ENCODE measurements at regions not wholly inside any gene's neighbourhood (a gene's known extent, or its start where the extent isn't known, plus 50 kb on each side); places are given as distances from the start of the nearest gene placed in this dataset.

DNA sequence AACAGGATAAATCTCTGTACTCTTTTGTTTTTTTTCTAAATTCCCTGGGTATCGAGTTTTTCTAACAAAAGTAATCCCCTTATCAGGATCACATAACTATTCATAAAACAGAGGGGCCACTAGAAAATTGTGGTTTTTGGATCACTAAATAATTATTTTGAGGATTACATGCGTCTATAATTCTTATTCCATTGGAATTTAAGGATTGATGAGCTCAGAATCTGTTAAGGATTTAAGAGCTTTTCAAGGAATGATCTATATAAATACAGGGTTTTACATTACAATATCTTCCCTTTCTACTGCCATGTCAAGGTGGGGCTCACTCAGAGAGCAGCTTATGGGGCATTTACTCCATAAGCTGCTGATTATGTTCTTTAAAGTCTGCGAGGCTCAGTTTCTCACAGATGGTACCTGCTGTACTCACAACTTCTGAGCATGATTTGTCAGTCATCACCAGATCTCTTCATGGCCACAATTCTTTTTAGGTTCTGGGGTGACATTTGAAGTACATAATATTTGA is 449.8 kb downstream of the PCDH17 start:
- RAD21 ChIA-PET (ENCODE audit: unreplicated experiment) = no interaction called here
- ATAC-seq = no peak

DNA sequence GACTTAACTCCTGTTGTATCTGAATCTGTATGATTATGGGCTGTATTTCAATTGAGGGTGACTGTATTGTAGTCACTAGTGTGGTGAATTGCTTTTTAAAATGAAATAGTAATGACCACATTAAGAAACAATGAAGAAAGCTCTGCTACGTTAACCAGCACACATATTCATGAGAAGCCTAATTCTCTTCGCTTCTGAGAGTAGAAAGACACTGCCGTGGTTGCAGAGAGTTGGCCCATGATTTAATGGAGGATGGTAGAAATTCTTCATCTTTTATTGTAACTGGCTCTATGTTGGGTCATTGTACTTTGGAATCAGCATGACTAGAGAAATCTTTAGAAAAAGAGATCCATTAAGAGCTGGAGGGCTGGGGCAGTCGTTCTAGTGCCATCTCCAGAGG is 451.5 kb downstream of the PCDH17 start:
- SMC1A ChIA-PET (ENCODE audit: uncharacterized antibody, unreplicated experiment) = interaction anchor here (1.2 kb wide), 1 partner anchor 11 kb away, joined by 3 read pairs; no protein-coding TSS in a partner anchor
- 5% methylated on average over 4 of the region's 4 CpGs for WGBS (ENCODE audit: insufficient coverage, insufficient replicate concordance, low lambda C conversion rate, missing lambda C conversion rate)
- TF ChIP-seq CBFB (IDR thresholded peaks at IDR 0.05; ENCODE audit: low read depth) = no peak
- no peak for TF ChIP-seq KLF5 (IDR thresholded peaks at IDR 0.05; ENCODE audit: partially characterized antibody)
- no peak for TF ChIP-seq CBX3 (IDR thresholded peaks at IDR 0.05; ENCODE audit: borderline replicate concordance, low read depth)
- intact Hi-C loops (cut with micrococcal nuclease; ENCODE audit: unreplicated experiment) (no loop called here), in situ Hi-C loops (cut with MboI) (no loop called here)
- ATAC-seq (no peak), FAIRE-seq (no peak), DNase-seq (ENCODE audit: low read depth, low spot score) (no peak)
- CTCF ChIA-PET = no interaction called here
- H3K4me3 ChIP-seq = no peak overlapping the region
- H3K27me3 ChIP-seq (replicated peaks in 1 of 2; ENCODE audit: control insufficient read depth in 2 of 2, insufficient read depth in 2 of 2, low read length in 1 of 2) = no peaks in the 10 kb centered on the region
- H3K27ac ChIP-seq (ENCODE audit: control insufficient read depth, insufficient read depth) = no peak overlapping the region
- no peak overlapping the region for H2AFZ ChIP-seq (ENCODE audit: control insufficient read depth, low read depth, low read length)
- POLR2A ChIA-PET = no interaction called here
- H3K79me2 ChIP-seq (ENCODE audit: control insufficient read depth, insufficient read depth, low read length) = no peaks in the 10 kb centered on the region
- RAD21 ChIA-PET (ENCODE audit: unreplicated experiment) = no interaction called here
- H4K20me1 ChIP-seq (ENCODE audit: control insufficient read depth, insufficient read depth) = no peaks in the 10 kb centered on the region
- H3K4me1 ChIP-seq (ENCODE audit: control insufficient read depth, insufficient read depth, low read length) = no peaks in the 10 kb centered on the region
- BruUV-seq (replicated peaks) = no TSS peak
- no peaks in the 10 kb centered on the region for H3K9me3 ChIP-seq (replicated peaks; ENCODE audit: control insufficient read depth, insufficient read depth, low read length)
- no peak overlapping the region for H3K4me2 ChIP-seq (ENCODE audit: control insufficient read depth, insufficient read depth)
- H3K36me3 ChIP-seq (ENCODE audit: control insufficient read depth in 2 of 2, insufficient read depth in 2 of 2, low read length in 1 of 2) = no peaks in the 10 kb centered on the region
- no peak overlapping the region for H3K9ac ChIP-seq (ENCODE audit: control insufficient read depth, insufficient read depth, low read length)

More for the DNA sequence above, 449.8 kb downstream of the PCDH17 start:
- H3K9me3 ChIP-seq (replicated peaks; ENCODE audit: control insufficient read depth, insufficient read depth, low read length) = no peaks in the 10 kb centered on the region
- H3K9ac ChIP-seq (ENCODE audit: control insufficient read depth, insufficient read depth, low read length) = no peak overlapping the region
- ChIA-PET SMC1A (ENCODE audit: uncharacterized antibody, unreplicated experiment) (interaction anchor here (0.7 kb wide), 1 partner anchor 53 kb away, joined by 3 read pairs; no protein-coding TSS in a partner anchor), POLR2A (no interaction called here), CTCF (no interaction called here)
- H3K4me3 ChIP-seq = no peak overlapping the region
- no peaks in the 10 kb centered on the region for H3K79me2 ChIP-seq (ENCODE audit: control insufficient read depth, insufficient read depth, low read length)
- FAIRE-seq (no peak), DNase-seq (ENCODE audit: low read depth, low spot score) (no peak)
- H3K4me2 ChIP-seq (ENCODE audit: control insufficient read depth, insufficient read depth) = no peak overlapping the region
- H4K20me1 ChIP-seq (ENCODE audit: control insufficient read depth, insufficient read depth) = no peaks in the 10 kb centered on the region
- H3K36me3 ChIP-seq (ENCODE audit: control insufficient read depth in 2 of 2, insufficient read depth in 2 of 2, low read length in 1 of 2) = no peaks in the 10 kb centered on the region
- intact Hi-C loops (cut with micrococcal nuclease; ENCODE audit: unreplicated experiment) = no loop called here
- TF ChIP-seq, protein P1, sequence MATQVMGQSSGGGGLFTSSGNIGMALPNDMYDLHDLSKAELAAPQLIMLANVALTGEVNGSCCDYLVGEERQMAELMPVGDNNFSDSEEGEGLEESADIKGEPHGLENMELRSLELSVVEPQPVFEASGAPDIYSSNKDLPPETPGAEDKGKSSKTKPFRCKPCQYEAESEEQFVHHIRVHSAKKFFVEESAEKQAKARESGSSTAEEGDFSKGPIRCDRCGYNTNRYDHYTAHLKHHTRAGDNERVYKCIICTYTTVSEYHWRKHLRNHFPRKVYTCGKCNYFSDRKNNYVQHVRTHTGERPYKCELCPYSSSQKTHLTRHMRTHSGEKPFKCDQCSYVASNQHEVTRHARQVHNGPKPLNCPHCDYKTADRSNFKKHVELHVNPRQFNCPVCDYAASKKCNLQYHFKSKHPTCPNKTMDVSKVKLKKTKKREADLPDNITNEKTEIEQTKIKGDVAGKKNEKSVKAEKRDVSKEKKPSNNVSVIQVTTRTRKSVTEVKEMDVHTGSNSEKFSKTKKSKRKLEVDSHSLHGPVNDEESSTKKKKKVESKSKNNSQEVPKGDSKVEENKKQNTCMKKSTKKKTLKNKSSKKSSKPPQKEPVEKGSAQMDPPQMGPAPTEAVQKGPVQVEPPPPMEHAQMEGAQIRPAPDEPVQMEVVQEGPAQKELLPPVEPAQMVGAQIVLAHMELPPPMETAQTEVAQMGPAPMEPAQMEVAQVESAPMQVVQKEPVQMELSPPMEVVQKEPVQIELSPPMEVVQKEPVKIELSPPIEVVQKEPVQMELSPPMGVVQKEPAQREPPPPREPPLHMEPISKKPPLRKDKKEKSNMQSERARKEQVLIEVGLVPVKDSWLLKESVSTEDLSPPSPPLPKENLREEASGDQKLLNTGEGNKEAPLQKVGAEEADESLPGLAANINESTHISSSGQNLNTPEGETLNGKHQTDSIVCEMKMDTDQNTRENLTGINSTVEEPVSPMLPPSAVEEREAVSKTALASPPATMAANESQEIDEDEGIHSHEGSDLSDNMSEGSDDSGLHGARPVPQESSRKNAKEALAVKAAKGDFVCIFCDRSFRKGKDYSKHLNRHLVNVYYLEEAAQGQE (IDR thresholded peaks at IDR 0.05; ENCODE audit: low read depth, low read length) = no peak
- H2AFZ ChIP-seq (ENCODE audit: control insufficient read depth, low read depth, low read length) = no peak overlapping the region
- H3K4me1 ChIP-seq (ENCODE audit: control insufficient read depth, insufficient read depth, low read length) = no peaks in the 10 kb centered on the region
- H3K27me3 ChIP-seq (replicated peaks in 1 of 2; ENCODE audit: control insufficient read depth in 2 of 2, insufficient read depth in 2 of 2, low read length in 1 of 2) = no peaks in the 10 kb centered on the region
- WGBS (ENCODE audit: insufficient coverage, insufficient replicate concordance, low lambda C conversion rate, missing lambda C conversion rate) = 3% methylated on average over 3 of the region's 3 CpGs
- BruUV-seq (replicated peaks) = no TSS peak
- in situ Hi-C loops (cut with MboI) = no loop called here
- H3K27ac ChIP-seq (ENCODE audit: control insufficient read depth, insufficient read depth) = no peak overlapping the region
